Hepatocyte (in vitro differentiated cells): ENCODE measurements at regions not wholly inside any gene's neighbourhood (a gene's known extent, or its start where the extent isn't known, plus 50 kb on each side); places are given as distances from the start of the nearest gene placed in this dataset.

Experiments used
- DNase-seq: peaks from one replicate; pipeline ENCODE4 v3.0.0-alpha.2; 2016; ENCODE audit warnings: low spot score
- H2AFZ ChIP-seq: fragments of 200-600 bp; sonication (generic); 2 replicates; pipeline ENCODE4 v1.6.0; 2016; ENCODE audit warnings: antibody characterized with exemption, mild to moderate bottlenecking
- H3K27ac ChIP-seq: fragments of 200-600 bp; sonication (generic); 2 replicates; pipeline ENCODE4 v1.5.1; 2016; ENCODE audit warnings: mild to moderate bottlenecking
- H3K27me3 ChIP-seq: fragments of 200-600 bp; sonication (generic); 2 replicates; pipeline ENCODE4 v1.6.1; 2016
- H3K36me3 ChIP-seq: fragments of 200-600 bp; sonication (generic); replicated peaks from 2 replicates; pipeline ENCODE4 v1.5.1; 2016; ENCODE audit warnings: low read depth; ENCODE audit not compliant: insufficient read depth
- H3K4me1 ChIP-seq: fragments of 200-600 bp; sonication (generic); 2 replicates; pipeline ENCODE4 v1.5.1; 2016; ENCODE audit warnings: mild to moderate bottlenecking, moderate library complexity; ENCODE audit not compliant: insufficient read depth
- H3K4me2 ChIP-seq: fragments of 200-600 bp; sonication (generic); 2 replicates; pipeline ENCODE4 v1.6.0; 2016
- H3K4me3 ChIP-seq: fragments of 200-600 bp; sonication (generic); 2 replicates; pipeline ENCODE4 v1.5.1; 2016; ENCODE audit warnings: mild to moderate bottlenecking
- H3K79me2 ChIP-seq: fragments of 200-600 bp; sonication (generic); 2 replicates; pipeline ENCODE4 v1.6.0; 2017; ENCODE audit warnings: mild to moderate bottlenecking
- H3K9me2 ChIP-seq: fragments of 200-600 bp; sonication (generic); replicated peaks from 2 replicates; pipeline ENCODE4 v1.6.0; 2017; ENCODE audit warnings: mild to moderate bottlenecking; ENCODE audit not compliant: insufficient read depth
- H3K9me3 ChIP-seq: fragments of 200-600 bp; sonication (generic); 2 replicates; pipeline ENCODE4 v1.5.1; 2016; ENCODE audit warnings: low read depth, mild to moderate bottlenecking
- H4K20me1 ChIP-seq: fragments of 200-600 bp; sonication (generic); 2 replicates; pipeline ENCODE4 v1.6.0; 2016; ENCODE audit warnings: mild to moderate bottlenecking; ENCODE audit not compliant: insufficient read depth, poor library complexity, severe bottlenecking
- EZH2 ChIP-seq: fragments of 200-600 bp; sonication (generic); IDR thresholded peaks from 2 replicates; pipeline ENCODE4 v1.6.1; 2016; ENCODE audit warnings: antibody characterized with exemption, mild to moderate bottlenecking, borderline replicate concordance
- EZH2phosphoT487 ChIP-seq: fragments of 200-600 bp; sonication (generic); IDR thresholded peaks from one replicate; pipeline ENCODE4 v1.6.1; 2018; ENCODE audit warnings: antibody characterized with exemption, mild to moderate bottlenecking, low read depth, moderate library complexity; ENCODE audit not compliant: unreplicated experiment, severe bottlenecking
- WGBS: methylation state at CpG from one replicate; pipeline ENCODE4 v1.1.6; 2016; ENCODE audit warnings: low lambda C conversion rate; ENCODE audit errors: missing lambda C conversion rate; 5-methylcytosine and 5-hydroxymethylcytosine counted together
- TF ChIP-seq, protein P1 (sequence below): fragments of 200-600 bp; sonication (generic); IDR thresholded peaks from 2 replicates; pipeline ENCODE4 v1.5.1; 2016; ENCODE audit warnings: antibody characterized with exemption, mild to moderate bottlenecking; ENCODE audit not compliant: poor library complexity

DNA sequence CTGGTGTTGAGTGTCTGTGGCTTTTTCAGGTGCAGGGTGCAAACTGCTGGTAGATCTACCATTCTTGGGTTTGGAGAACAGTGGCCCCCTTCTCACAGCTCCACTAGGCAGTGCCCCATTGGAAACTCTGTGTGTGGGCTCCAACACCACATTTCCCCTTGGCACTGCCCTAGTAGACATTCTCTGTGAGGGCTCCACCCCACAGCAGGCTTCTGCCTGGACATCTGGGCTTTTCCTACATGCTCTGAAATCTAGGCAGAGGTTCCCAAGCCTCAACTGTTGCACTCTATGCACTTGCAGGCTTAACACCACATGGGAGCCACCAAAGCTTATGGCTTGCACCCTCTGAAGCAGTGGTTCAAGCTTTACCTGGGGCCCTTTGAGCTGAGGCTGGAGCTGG is 80.9 kb downstream of the BARX1 start:
- TF ChIP-seq, protein P1, sequence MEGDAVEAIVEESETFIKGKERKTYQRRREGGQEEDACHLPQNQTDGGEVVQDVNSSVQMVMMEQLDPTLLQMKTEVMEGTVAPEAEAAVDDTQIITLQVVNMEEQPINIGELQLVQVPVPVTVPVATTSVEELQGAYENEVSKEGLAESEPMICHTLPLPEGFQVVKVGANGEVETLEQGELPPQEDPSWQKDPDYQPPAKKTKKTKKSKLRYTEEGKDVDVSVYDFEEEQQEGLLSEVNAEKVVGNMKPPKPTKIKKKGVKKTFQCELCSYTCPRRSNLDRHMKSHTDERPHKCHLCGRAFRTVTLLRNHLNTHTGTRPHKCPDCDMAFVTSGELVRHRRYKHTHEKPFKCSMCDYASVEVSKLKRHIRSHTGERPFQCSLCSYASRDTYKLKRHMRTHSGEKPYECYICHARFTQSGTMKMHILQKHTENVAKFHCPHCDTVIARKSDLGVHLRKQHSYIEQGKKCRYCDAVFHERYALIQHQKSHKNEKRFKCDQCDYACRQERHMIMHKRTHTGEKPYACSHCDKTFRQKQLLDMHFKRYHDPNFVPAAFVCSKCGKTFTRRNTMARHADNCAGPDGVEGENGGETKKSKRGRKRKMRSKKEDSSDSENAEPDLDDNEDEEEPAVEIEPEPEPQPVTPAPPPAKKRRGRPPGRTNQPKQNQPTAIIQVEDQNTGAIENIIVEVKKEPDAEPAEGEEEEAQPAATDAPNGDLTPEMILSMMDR = no peak
- Histone ChIP-seq H3K27me3 (no peaks in the 10 kb centered on the region), H4K20me1 (no peaks in the 10 kb centered on the region), H3K9me3 (peaks cover 5% of the 10 kb centered on the region), H3K9me2 (no peaks in the 10 kb centered on the region), H3K4me2 (no peak overlapping the region), H3K4me3 (no peak overlapping the region), H3K4me1 (no peaks in the 10 kb centered on the region), H3K79me2 (no peaks in the 10 kb centered on the region), H3K36me3 (no peaks in the 10 kb centered on the region), H2AFZ (no peak overlapping the region), H3K27ac (no peak overlapping the region)
- DNase-seq = no peak

DNA sequence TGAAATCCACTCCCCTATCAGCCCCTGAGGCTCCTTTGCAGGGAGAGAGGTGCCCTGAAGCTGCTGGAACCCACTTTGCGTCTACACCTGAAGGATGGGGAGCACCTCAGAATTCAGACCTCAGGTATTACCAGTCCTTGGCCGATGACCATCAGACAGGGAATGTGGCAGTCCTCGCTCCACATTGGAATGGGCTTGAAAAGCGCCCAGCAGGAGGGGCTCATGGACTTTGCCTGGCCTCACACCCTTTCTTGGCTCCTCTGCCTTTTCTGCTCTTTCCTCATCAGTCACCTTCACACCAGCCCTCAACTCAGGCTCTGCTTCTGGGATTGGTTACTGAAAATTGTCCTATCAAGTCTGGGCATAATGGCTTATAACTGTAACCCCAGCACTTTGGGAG is 83.9 kb downstream of the BARX1 start:
- Histone ChIP-seq H3K4me2 (no peak overlapping the region), H3K4me1 (no peaks in the 10 kb centered on the region), H4K20me1 (no peaks in the 10 kb centered on the region), H3K9me2 (no peaks in the 10 kb centered on the region), H3K79me2 (no peaks in the 10 kb centered on the region), H3K36me3 (no peaks in the 10 kb centered on the region), H3K4me3 (no peak overlapping the region), H3K9me3 (peaks cover 5% of the 10 kb centered on the region), H3K27ac (no peak overlapping the region), H3K27me3 (no peaks in the 10 kb centered on the region), H2AFZ (no peak overlapping the region)
- 81% methylated on average over 4 of the region's 4 CpGs for WGBS
- no peak for DNase-seq
- TF ChIP-seq EZH2phosphoT487 (no peak), EZH2 (no peak)
- TF ChIP-seq, protein P1 = no peak

DNA sequence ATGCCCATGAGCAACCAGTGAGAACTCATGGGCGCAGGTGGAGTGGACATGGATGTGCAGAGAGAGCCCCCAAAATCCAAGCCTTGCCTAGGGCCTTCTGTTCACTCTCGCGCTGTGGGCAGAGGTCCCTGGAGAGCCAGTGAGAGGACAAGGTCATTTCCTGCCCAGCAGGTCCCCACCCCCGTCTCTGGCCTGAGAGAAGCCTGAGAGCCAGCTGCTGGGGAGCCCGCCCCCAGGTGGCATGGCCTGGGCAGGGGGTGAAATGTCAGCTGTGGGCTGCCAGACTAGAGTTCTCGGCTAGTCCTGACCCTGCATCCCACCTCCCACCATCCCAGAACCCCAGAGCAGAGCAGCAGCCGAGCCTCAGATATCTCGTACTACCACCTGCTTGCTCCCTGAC is 85.3 kb downstream of the BARX1 start:
- Histone ChIP-seq H3K79me2 (no peaks in the 10 kb centered on the region), H3K4me2 (no peak overlapping the region), H4K20me1 (no peaks in the 10 kb centered on the region), H3K36me3 (no peaks in the 10 kb centered on the region), H3K9me2 (no peaks in the 10 kb centered on the region), H3K9me3 (peaks cover 5% of the 10 kb centered on the region), H3K4me1 (no peaks in the 10 kb centered on the region), H3K27me3 (no peaks in the 10 kb centered on the region), H3K4me3 (no peak overlapping the region), H3K27ac (no peak overlapping the region), H2AFZ (no peak overlapping the region)
- TF ChIP-seq, protein P1 = no peak
- no peak for TF ChIP-seq EZH2
- TF ChIP-seq EZH2phosphoT487 = no peak
- DNase-seq = no peak
- WGBS = 90% methylated on average over 8 of the region's 8 CpGs

DNA sequence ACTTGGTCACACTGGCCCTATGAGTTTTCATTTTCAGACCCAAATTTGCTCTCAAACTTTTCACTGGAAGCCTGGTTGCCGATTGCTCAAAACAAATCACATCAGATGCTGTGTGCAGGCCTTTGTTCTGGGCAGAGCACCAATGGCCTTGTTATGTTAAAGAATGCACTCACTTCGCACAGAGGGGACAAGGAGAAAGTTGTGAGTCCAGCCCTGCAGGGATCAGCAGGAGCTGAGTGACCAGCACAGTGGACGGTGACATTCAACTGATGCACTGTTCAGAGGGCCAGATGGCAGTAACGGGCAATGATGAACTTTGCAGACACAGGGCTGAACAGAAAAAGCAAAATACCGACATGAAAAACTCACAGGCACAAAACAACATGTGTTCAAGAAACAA is 86.1 kb downstream of the BARX1 start:
- Histone ChIP-seq H2AFZ (no peak overlapping the region), H3K4me2 (no peak overlapping the region), H3K27ac (no peak overlapping the region), H3K9me3 (peaks cover 4% of the 10 kb centered on the region), H3K4me3 (no peak overlapping the region), H3K9me2 (no peaks in the 10 kb centered on the region), H4K20me1 (no peaks in the 10 kb centered on the region), H3K4me1 (peaks cover 6% of the 10 kb centered on the region), H3K27me3 (no peaks in the 10 kb centered on the region), H3K79me2 (no peaks in the 10 kb centered on the region), H3K36me3 (no peaks in the 10 kb centered on the region)
- TF ChIP-seq EZH2 (no peak), EZH2phosphoT487 (no peak)
- TF ChIP-seq, protein P1 = no peak
- WGBS = 79% methylated on average over 5 of the region's 5 CpGs
- DNase-seq = no peak
